HEK293T (cell line): ENCODE measurements at regions not wholly inside any gene's neighbourhood (a gene's known extent, or its start where the extent isn't known, plus 50 kb on each side); places are given as distances from the start of the nearest gene placed in this dataset.

Source experiments
- ELF4 ChIP-seq: fragments of 450-650 bp; IDR thresholded peaks from 2 replicates; pipeline ENCODE4 v1.6.1; 2017; ENCODE audit warnings: antibody characterized with exemption
- FOXK2 ChIP-seq: fragments of 450-650 bp; IDR thresholded peaks from 2 replicates; pipeline ENCODE4 v1.6.1; 2016; ENCODE audit warnings: mild to moderate bottlenecking
- SP1 ChIP-seq: fragments of 450-650 bp; IDR thresholded peaks from 2 replicates; pipeline ENCODE4 v1.6.1; 2017
- TARDBP ChIP-seq: fragments of 450-650 bp; IDR thresholded peaks from 2 replicates; pipeline ENCODE4 v1.6.1; 2016

GRCh38 chr14:95033031-95033430 is 124.3 kb downstream of the DICER1 start:
- TF ChIP-seq TARDBP (no peak), FOXK2 (no peak), SP1 (no peak), ELF4 (no peak)
